HG02678 (cell line): ENCODE measurements at regions not wholly inside any gene's neighbourhood (a gene's known extent, or its start where the extent isn't known, plus 50 kb on each side); places are given as distances from the start of the nearest gene placed in this dataset.

Source experiments
- ATAC-seq: cut with Tn5 transposase; IDR thresholded peaks from one replicate; pipeline ENCODE4 v1.9.1; 2021; ENCODE audit warnings: mild to moderate bottlenecking, moderate library complexity; ENCODE audit not compliant: unreplicated experiment

DNA sequence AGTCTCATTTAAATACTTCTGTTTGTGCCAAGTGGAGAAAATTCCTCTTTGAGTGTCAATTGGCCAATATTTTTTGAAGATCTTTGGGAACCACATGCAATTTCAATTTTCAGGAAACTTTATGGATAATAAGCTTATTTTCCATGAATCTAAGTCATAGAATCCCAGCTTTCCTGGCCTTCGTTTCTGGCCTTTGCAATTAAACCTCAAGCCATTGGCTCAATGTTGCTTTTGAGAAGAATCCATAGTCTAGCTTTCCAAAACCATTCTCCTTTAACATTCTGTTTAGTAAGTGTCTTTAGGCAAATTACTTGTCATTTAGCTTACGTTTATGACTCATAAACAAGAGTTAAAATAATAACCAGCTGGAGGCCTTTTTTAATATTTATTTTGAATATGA is 145.0 kb upstream of the FTMT start:
- no peak for ATAC-seq

DNA sequence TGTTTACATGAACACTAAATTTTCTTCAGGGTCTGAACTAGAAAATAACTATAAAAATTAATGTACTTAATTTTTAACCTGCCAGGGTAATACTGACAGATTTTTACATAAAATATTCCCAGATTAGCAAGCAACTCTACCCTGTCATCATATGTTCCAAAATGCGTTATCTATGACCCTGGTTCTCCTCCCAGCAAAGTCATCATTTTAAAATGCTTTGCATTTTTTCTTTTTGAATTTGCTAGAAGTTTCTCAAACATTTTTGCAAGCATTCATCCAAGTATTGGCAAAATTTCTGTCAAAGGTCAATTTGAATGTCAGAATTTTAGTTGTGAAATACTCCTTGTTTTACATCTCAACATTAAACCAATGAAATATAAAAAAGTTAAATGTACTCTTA is 144.5 kb upstream of the FTMT start:
- no peak for ATAC-seq

DNA sequence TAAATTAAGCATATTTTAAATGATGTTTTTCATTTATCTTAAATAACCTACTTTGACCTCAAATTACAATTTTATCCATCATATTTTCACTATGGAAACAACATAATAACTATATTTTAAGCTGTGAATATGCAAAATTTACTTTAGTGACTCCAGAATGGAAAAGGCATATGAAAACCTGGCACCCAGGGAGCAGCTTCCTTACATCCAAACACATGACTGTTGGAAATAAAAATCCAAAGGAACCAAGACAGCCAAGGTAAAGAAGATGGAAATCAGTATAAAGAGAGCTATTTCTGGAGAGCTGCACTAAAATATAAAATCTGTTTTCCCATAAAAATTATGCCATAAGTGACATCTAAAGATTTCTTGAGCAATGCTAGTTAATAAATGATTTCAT is 140.3 kb upstream of the FTMT start:
- no peak for ATAC-seq

DNA sequence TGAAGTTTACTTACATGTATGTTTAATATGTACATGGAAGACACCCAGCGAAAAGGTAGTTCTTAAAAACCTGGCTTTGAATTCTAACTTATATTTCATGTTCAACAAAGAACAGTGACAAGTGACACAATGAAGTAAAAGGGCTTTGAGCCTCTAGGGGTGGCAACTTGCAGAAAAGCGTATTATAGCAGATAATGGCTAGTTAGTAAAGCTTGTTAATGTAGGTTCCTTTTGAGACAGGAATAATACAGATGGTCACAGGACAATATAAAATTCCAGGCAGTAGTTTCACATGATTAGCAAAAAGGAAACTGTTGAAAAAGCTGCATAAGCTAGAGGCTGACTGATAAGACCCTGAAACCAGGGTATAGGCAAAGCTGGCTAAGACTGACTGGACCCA is 132.4 kb upstream of the FTMT start:
- no peak for ATAC-seq

DNA sequence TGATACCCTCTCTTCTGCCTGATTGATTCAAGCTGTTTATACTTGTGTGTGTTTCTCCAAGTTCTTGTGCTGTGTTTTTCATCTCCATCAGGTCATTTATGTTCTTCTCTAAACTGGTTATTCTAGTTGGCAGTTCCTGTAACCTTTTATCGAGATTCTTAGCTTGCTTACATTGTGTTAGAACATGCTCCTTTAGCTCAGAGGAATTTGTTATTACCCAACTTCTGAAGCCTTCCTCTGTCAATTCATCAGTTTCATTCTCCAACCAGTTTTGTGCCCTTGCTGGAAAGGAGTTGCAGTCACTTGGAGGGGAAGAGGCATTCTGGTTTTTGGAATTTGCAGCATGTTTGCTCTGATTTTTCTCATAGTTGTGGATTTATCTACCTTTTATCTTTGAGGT is 126.2 kb upstream of the FTMT start:
- no peak for ATAC-seq

DNA sequence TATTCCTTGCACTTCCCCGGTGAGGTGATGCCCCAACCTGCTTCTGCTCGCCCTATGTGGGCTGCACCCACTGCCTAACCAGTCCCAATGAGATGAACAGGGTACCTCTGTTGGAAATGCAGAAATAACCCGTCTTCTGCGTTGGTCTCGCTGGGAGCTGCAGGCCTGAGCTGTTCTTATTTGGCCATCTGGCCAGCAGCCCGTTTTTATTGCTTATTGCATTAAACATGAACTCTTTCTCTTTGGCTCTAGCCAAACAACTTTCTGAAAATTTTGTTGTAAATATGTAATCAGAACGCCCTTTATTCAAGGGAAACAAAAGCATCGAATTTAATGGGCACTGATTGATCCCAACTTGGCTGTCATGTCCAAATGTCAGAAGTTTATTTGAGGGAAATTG is 124.7 kb upstream of the FTMT start:
- ATAC-seq, result no peak

DNA sequence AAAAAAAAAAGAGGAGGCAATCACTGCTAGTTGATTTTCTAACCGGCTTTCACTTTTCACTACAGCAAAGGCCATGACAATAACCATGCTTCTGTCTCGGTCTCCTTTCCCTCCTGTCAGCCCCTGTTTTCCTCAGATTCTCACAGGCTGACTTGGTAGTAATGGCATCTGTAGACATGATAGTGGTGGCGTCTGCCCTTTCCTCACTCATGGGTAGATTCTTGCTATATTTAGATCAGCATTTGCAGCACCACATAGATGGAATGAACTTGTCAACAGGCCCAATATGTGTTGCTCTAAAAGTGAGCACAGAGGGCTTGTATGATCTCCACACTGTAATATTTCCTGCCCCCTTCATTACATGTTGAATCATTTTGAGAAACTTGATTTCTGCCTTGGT is 120.3 kb upstream of the FTMT start:
- no peak for ATAC-seq

DNA sequence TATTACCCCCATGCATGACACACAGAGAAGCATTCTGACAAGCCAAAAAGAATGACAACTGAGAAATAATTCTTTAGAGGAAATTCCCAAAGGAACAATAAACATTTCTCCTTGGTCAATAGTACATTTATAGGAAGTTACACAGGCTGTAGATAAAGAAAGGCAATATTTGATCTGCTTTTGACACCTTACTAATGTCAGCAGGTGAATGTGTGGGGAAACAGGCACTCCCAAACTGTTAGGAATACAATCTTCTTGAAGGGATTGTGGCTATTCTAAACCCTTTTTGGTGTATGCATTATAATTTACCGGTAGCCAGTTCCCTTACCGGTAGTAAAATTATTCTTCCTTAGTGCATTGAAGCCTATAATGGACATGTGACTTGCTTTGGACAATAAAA is 116.1 kb upstream of the FTMT start:
- no peak for ATAC-seq

DNA sequence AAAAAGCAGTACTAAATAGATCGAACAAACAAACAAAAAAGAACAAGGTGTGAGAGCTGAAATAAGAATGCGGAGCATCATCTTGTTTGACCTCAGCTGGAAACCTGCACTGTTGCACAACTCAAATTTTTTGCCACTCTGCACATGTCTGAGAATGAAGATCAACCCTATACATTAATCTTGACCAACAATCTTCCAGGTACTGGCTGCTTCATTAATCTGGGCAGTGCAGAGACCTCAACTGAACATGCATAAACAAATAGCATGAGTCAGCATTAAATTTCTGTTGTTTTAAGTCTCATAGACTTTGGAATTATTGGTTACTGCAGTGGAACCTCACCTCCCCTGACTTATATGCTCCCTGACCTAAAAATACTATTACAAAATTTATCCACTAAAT is 114.6 kb upstream of the FTMT start:
- ATAC-seq, result no peak

DNA sequence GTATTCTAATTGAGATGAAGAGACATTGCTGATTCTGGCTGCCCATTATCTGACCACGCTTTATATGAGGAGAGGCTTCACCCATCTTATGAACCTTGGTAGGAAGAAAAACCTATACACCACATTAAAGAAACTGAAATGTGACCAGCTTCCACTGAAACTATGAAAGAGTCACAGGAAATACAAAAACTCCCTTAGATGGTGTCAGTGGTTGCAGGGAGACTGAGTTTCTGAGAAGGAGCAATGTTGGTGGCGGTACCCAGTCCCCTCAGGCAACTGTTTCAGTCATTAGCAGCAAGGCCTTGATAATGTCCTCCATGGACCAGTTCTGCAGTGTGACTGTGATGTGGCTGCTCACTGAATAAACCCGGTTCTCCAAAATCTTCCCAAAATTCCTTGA is 110.5 kb upstream of the FTMT start:
- ATAC-seq, result no peak

DNA sequence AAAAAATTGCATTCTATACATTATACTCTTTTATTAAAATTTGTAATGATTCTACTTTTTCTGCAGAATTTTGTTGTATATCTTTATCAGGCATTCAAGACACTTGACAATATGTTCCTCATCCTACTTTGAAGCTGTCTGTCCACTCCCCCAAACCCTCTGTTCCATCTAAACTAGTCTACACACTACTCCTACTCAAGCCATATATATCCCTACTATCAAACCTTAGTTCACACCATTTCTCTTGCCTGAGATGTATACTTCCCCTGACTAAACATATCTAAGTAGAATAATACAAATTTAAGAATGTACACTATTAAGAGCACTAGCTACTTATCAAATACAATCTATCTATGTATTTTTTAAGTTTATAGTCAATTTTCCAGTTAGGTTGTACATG is 107.1 kb upstream of the FTMT start:
- ATAC-seq, result no peak

DNA sequence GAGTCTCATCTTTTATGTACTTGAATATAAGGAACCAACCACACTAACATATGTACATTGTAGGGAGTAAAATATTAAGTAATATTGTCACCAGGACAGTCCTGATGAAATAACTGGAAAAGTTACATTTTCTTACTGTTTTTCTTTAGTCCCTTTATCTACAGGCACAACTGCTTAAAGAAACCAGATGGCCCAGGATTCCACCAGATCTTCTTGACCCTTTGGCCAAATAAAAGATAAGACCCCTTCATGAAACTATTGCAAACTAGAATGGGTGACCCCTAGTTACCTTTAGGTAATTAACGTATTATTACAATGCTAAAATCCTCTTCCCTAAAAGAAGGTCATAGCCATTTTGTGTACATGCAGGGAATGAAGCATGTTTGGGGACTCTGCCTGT is 106.3 kb upstream of the FTMT start:
- no peak for ATAC-seq

DNA sequence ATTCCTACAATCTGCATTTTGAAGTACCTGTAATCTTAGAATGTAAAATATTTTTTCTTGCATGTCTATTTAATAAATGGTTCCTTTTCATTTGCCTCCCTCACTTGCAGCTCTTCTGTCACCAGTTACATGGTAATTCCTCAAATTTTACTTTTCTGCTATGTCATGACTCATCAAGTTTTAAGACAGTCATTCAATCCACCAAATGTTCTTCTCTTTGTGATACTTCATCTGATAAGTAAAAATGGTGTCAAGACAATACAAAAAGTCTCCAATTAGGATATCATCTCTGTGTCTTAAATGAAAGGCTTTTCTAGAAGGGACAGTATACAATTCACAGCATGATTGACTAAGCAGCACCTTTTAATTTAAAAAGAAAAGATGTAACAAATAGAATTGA is 104.9 kb upstream of the FTMT start:
- ATAC-seq, result no peak

DNA sequence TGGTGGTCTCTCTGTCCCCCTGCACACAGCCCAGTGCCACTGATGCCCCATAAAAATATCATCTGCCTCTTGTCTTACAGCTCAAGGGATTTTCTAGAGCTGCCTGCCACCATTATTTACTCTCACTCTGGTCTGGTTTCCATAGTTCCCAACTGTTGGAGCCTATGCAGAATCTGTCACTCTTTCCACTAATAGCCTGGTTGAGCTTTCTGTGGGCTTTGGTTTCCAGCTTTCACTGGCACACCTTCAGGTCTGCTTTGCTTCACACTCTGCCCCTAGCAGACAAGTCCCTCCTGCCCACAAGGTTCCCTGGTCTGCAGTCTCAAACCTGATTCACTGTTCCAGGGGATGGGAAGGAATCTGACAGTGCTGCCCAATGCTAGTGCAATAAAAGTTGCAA is 103.0 kb upstream of the FTMT start:
- ATAC-seq, result no peak

DNA sequence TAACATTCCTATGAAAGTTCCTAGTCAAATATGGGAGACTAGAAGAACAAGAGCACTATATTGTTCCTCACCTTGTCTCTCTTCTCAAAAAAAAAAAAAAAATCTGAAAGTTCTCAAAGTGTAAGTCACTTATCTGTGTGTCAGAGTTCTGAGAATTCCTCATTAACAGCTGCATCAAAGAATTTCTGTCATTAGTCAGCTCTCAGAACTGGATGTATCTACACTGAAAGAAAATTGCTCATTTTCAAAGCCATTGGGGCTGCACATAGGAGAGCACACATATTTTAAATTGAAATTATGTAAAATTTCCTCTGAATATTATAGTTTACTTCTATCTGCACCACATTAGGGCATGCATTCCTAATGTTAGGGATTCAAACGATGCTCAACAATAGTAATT is 99.5 kb upstream of the FTMT start:
- no peak for ATAC-seq

DNA sequence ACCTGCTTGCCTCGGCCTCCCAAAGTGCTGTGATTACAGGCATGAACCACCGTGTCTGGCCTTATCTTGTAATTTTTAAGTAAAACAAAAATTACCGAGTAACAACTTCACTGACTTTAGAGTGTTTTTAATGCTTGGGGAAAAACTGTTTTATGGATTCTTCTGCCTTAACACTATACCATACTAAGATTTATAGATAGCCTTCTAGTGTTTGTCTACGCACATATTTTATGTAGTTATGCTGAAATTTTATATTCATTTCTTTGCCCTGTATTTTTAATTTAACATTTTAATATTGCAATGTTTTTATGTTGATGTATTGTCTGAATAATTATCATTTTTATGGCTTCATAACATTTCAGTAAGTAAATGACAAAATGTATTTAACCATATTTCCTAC is 96.4 kb upstream of the FTMT start:
- no peak for ATAC-seq

DNA sequence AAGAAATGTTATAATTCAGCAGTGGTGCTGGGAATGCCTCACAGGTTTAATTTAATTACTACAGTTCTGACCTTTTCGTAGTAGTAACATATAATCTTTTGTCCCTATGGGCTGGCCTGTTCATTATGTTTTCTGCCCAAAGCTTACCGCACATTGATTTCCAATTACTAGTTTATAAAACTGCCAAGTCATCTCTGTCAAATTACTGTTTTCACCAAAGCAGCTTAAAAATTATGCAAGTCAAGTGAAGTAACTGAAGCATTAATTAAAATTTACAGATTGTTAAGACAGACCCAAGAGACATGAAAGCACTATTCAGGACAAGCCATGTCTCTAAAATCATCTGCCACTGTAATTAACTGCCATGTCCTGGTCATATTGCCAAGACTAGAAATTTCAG is 93.9 kb upstream of the FTMT start:
- no peak for ATAC-seq

DNA sequence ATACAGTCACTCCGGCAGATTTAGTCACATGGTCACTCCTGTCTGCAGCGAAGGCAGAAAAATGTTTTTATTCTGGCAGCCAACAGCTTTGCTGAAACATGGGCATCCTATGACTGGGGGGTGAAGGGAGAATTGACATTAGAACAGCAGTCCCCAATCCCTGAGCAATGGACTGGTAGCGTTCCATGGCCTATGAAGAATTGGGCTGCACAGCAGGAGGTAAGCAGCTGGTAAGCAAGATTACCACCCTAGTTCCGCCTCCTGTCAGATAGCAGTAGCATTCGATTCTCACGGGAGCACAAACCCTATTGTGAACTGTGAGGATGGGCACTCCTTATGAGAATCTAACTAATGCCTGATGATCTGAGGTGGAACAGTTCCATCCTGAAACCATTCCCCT is 93.1 kb upstream of the FTMT start:
- no peak for ATAC-seq

DNA sequence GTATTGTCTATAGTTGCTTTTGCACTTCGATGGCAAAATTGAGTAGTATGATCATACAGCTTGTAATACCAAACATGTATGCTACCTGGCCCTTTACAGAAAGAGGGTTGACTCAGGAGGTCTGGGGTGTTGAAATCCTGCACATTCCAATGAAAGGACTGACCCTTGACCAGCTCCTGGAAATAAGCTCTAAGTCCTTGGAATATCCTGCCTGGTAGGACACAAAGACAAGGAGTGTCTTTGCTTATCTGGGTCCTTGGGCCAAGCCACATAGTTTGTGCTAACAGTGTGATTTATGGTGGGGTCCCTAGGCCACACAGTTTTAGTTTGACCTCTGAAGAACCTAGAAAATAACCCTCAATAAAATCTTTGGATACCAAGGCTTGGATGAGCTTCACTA is 89.3 kb upstream of the FTMT start:
- ATAC-seq, result no peak

DNA sequence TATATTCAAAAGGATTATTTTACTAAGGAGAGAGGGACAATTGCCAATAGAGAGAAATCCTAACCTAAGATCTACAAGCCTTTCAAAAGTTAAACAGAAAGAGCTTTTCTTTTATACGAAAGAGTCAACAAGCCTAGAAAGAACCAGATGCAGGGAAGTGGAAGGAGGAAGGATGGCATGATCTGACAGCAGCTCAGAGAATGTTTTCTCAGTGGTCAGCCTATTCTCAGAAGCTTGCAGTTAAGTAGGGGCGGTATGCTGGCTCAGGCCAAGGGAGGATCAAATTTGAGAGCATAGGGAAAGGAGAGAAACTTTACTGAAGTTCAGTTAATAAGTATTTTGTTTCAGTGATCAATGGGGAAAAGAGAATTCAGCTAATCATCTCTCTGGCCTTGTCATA is 88.0 kb upstream of the FTMT start:
- no peak for ATAC-seq

DNA sequence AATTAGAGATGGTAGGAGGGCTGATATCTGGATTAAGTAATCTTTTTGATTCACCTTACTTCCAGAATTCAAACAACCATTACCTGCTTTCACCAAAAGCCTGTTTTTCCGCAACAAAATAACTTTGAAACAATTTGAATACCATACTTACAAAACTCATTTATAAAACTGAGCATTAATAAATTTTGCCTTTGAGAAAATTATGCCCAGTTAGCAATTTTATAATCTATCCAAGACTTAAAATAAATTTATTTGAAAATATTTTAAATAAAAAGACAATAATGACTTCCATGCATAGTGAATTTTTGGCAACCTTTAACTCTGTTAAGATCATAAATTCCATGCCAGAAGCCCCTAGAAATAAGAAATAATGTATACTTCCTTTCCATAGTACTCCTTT is 71.3 kb upstream of the FTMT start:
- ATAC-seq, result no peak

DNA sequence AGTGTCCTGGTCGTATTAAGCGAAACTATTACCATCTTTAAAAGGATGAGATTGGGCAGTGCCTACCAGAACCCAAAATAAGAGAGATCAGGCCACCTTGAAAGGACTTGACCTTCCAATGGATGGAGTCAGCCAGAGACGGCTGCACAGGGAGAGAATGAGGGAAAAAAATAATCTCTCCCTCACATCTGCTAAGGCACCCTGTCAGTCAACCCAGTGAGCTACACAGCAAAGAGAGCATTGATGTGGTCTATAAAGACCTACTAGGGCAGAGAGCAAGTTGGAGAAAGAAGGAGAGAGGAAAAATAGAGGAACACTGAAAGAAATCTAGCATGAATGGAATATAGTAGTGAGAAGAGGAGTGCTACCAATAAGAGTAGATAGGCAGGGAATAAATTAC is 68.0 kb upstream of the FTMT start:
- no peak for ATAC-seq

DNA sequence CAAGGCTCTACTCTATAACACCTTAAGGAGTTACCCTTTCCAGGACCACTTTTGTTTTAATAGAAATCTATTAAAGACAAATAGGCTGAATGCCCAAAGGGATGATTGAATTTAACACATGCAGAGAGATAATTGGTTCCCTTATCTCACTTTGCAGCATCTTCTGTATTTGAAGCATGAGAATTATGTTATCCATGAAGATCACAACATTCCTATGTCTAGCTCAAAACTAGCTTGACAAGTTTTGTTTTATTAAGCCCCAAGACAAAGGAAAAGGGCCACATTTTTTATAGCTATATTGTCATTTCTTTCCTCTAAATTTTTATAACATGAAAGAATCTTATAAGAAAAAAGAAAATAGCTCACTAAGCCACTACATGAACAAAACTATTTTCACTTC is 57.9 kb upstream of the FTMT start:
- ATAC-seq, result no peak

DNA sequence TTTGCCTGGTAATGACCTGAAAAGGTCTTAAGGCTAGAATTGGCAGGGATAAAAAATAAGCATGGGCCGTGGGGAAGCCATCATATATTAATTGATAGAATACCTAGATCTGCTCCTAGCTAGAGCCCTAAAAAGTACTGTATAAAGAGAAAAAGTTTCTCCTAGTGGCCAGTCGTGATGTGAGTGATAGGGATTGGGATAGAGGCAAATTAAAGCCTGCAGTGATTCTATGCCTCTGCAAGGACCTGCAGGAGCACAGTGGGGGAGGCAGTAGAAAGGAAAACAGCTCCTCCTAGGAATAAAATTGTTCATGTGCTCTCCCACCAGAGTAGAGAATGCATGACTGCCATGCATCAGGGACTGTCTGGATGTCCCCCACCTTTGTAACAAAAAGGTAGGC is 56.2 kb upstream of the FTMT start:
- ATAC-seq, result no peak
